ENCODE measurements at regions not wholly inside any gene's neighbourhood (a gene's known extent, or its start where the extent isn't known, plus 50 kb on each side); places are given as distances from the start of the nearest gene placed in this dataset.
"Not testable (repeated sequence)": the region's sequence is repeated elsewhere in the genome, so short reads cannot be mapped to it uniquely, and the experiment has no call there.

GRCh38 chr10:32140403-32140802 lies 84.2 kb upstream of the KIF5B start:
- no peak for DNase-seq

GRCh38 chr10:32139223-32140073 lies 83.2 kb upstream of the KIF5B start:
- peak; percentile 95 for DNase-seq

GRCh38 chr10:32136927-32137326 lies 80.7 kb upstream of the KIF5B start:
- DNase-seq, result not testable (repeated sequence)

GRCh38 chr10:32135796-32136195 lies 79.6 kb upstream of the KIF5B start:
- not testable (repeated sequence) for DNase-seq

- no peak for DNase-seq
Observed at GRCh38 chr10:32132357-32132946, 76.2 kb upstream of the KIF5B start.

GRCh38 chr10:32131388-32131787 lies 75.2 kb upstream of the KIF5B start:
- no peak for DNase-seq

- DNase-seq, result no peak
Observed at GRCh38 chr10:32130788-32131187, 74.6 kb upstream of the KIF5B start.

- DNase-seq, result no peak
Observed at GRCh38 chr10:32125023-32125422, 68.8 kb upstream of the KIF5B start.

GRCh38 chr10:32123021-32123420 lies 66.8 kb upstream of the KIF5B start:
- no peak for DNase-seq

GRCh38 chr10:32121648-32122047 lies 65.4 kb upstream of the KIF5B start:
- DNase-seq, result no peak

GRCh38 chr10:32120147-32120546 lies 63.9 kb upstream of the KIF5B start:
- DNase-seq, result no peak

GRCh38 chr10:32114508-32114907 lies 58.3 kb upstream of the KIF5B start:
- no peak for DNase-seq

GRCh38 chr10:32112055-32112454 lies 55.8 kb upstream of the KIF5B start:
- peak; percentile 88 for DNase-seq

GRCh38 chr10:32111585-32111984 lies 55.4 kb upstream of the KIF5B start:
- no peak for DNase-seq

GRCh38 chr10:32110790-32111189 lies 54.6 kb upstream of the KIF5B start:
- peak; percentile 10 for DNase-seq

- DNase-seq, result no peak
Observed at GRCh38 chr10:32109603-32110002, 53.4 kb upstream of the KIF5B start.

Measured in fibroblast of skin of back (primary cell).